GM12892 (cell line): ENCODE measurements at regions not wholly inside any gene's neighbourhood (a gene's known extent, or its start where the extent isn't known, plus 50 kb on each side); places are given as distances from the start of the nearest gene placed in this dataset.
"Not testable (repeated sequence)": the region's sequence is repeated elsewhere in the genome, so short reads cannot be mapped to it uniquely, and the experiment has no call there.

Source experiments
- DNase-seq: peaks from one replicate; pipeline ENCODE4 v3.0.0; 2011; ENCODE audit not compliant: insufficient read length
- FAIRE-seq: peaks from 2 replicates; lab custom pipeline; 2011; peaks lifted over from hg19 to GRCh38; lab: Jason Lieb, UNC
- POLR2A ChIP-seq: IDR thresholded peaks from 2 replicates; pipeline ENCODE4 v1.6.1; 2011; ENCODE audit warnings: low read depth, low read length, control low read depth
- POLR2AphosphoS5 ChIP-seq: IDR thresholded peaks from 2 replicates; pipeline ENCODE4 v1.6.1; 2011; ENCODE audit warnings: low read depth, low read length, control low read depth
- TAF1 ChIP-seq: IDR thresholded peaks from 2 replicates; pipeline ENCODE4 v1.6.1; 2011; ENCODE audit warnings: low read depth, mild to moderate bottlenecking, control low read depth, low read length, borderline replicate concordance

GRCh38 chr18:59994357-59994756 lies 94.6 kb downstream of the PMAIP1 start:
- FAIRE-seq (no peak), DNase-seq (no peak)
- TF ChIP-seq TAF1 (no peak), POLR2AphosphoS5 (no peak), POLR2A (no peak)

- FAIRE-seq = no peak
- DNase-seq = no peak
- TF ChIP-seq POLR2A = no peak
- TF ChIP-seq TAF1 = no peak
- TF ChIP-seq POLR2AphosphoS5 = no peak
Measured at GRCh38 chr18:59993560-59993959, 93.8 kb downstream of the PMAIP1 start.

GRCh38 chr18:59990121-59990823 lies 90.5 kb downstream of the PMAIP1 start:
- FAIRE-seq = no peak
- TF ChIP-seq POLR2AphosphoS5 (no peak), POLR2A (no peak), TAF1 (no peak)
- DNase-seq = no peak

GRCh38 chr18:59988098-59988706 lies 88.4 kb downstream of the PMAIP1 start:
- TF ChIP-seq TAF1 (no peak), POLR2AphosphoS5 (no peak), POLR2A (no peak)
- FAIRE-seq (peak; percentile 91), DNase-seq (no peak)

- peak; percentile 62 for FAIRE-seq
- no peak for TF ChIP-seq POLR2AphosphoS5
- no peak for TF ChIP-seq POLR2A
- TF ChIP-seq TAF1 = no peak
- DNase-seq = no peak
Measured at GRCh38 chr18:59987102-59987501, 87.3 kb downstream of the PMAIP1 start.

- TF ChIP-seq POLR2A = no peak
- FAIRE-seq = no peak
- no peak for DNase-seq
Measured at GRCh38 chr18:59986139-59986538, 86.3 kb downstream of the PMAIP1 start.

GRCh38 chr18:59985289-59985688 lies 85.5 kb downstream of the PMAIP1 start:
- FAIRE-seq (no peak), DNase-seq (no peak)
- no peak for TF ChIP-seq POLR2A

- no peak for TF ChIP-seq TAF1
- no peak for TF ChIP-seq POLR2AphosphoS5
- TF ChIP-seq POLR2A = no peak
- FAIRE-seq = no peak
- no peak for DNase-seq
Measured at GRCh38 chr18:59983506-59983905, 83.7 kb downstream of the PMAIP1 start.

- TF ChIP-seq TAF1 (no peak), POLR2A (no peak), POLR2AphosphoS5 (no peak)
- FAIRE-seq = no peak
- no peak for DNase-seq
Measured at GRCh38 chr18:59980188-59980637, 80.4 kb downstream of the PMAIP1 start.

- FAIRE-seq = no peak
- TF ChIP-seq TAF1 (no peak), POLR2A (no peak), POLR2AphosphoS5 (no peak)
- DNase-seq = no peak
Measured at GRCh38 chr18:59971871-59972428, 72.2 kb downstream of the PMAIP1 start.

- not testable (repeated sequence) for DNase-seq
- FAIRE-seq = peak; percentile 46
Measured at GRCh38 chr18:59971144-59971543, 71.3 kb downstream of the PMAIP1 start.

- not testable (repeated sequence) for FAIRE-seq, DNase-seq
Measured at GRCh38 chr18:59969477-59970028, 69.8 kb downstream of the PMAIP1 start.
